ENCODE measurements at regions not wholly inside any gene's neighbourhood (a gene's known extent, or its start where the extent isn't known, plus 50 kb on each side); places are given as distances from the start of the nearest gene placed in this dataset.

DNA sequence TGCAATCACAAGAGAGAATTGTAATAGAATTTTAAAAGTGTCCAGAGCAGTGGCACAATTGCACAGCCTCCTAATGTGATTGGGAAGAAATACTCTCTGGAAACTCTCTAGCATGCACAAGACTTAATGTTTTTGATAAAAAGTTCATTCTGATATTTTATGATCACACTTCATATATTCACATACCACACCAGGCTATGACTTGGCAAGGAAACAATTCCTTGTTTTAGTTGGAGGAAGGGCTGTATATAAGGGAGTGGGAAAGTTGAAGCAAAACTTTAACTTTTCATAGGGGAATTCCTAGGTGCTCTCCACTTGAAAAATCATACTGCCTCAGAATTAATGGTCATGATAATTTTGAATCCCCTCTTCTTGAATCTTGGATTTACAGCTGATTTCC is 61.5 kb upstream of the ASB17 start:
- Histone ChIP-seq H3K4me3 (ENCODE audit: insufficient read depth, low read length, poor library complexity, severe bottlenecking) (no peak overlapping the region), H3K9me3 (ENCODE audit: insufficient read depth, low read length) (no peaks in the 10 kb centered on the region), H4K20me1 (ENCODE audit: low read depth, low read length) (no peaks in the 10 kb centered on the region), H3K9ac (ENCODE audit: low read length) (no peak overlapping the region), H3K27ac (ENCODE audit: low read depth, low read length) (no peak overlapping the region), H3K9me2 (replicated peaks; ENCODE audit: insufficient read depth, low read length) (no peaks in the 10 kb centered on the region), H3K36me3 (ENCODE audit: low read length) (no peaks in the 10 kb centered on the region), H2AFZ (ENCODE audit: low read depth, low read length, severe bottlenecking) (no peak overlapping the region), H3K27me3 (ENCODE audit: low read length) (no peaks in the 10 kb centered on the region), H3F3A (ENCODE audit: insufficient read depth) (no peaks in the 10 kb centered on the region), H3K4me2 (ENCODE audit: low read depth, low read length, poor library complexity, severe bottlenecking) (no peak overlapping the region), H3K79me2 (ENCODE audit: insufficient read depth, low read length) (no peaks in the 10 kb centered on the region)
- TF ChIP-seq, protein P1, sequence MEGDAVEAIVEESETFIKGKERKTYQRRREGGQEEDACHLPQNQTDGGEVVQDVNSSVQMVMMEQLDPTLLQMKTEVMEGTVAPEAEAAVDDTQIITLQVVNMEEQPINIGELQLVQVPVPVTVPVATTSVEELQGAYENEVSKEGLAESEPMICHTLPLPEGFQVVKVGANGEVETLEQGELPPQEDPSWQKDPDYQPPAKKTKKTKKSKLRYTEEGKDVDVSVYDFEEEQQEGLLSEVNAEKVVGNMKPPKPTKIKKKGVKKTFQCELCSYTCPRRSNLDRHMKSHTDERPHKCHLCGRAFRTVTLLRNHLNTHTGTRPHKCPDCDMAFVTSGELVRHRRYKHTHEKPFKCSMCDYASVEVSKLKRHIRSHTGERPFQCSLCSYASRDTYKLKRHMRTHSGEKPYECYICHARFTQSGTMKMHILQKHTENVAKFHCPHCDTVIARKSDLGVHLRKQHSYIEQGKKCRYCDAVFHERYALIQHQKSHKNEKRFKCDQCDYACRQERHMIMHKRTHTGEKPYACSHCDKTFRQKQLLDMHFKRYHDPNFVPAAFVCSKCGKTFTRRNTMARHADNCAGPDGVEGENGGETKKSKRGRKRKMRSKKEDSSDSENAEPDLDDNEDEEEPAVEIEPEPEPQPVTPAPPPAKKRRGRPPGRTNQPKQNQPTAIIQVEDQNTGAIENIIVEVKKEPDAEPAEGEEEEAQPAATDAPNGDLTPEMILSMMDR (IDR thresholded peaks at IDR 0.05; ENCODE audit: insufficient read depth, low read length, poor library complexity, severe bottlenecking) = no peak
- no peak for TF ChIP-seq EZH2phosphoT487 (conservative IDR thresholded peaks at IDR 0.05; ENCODE audit: low read length)

DNA sequence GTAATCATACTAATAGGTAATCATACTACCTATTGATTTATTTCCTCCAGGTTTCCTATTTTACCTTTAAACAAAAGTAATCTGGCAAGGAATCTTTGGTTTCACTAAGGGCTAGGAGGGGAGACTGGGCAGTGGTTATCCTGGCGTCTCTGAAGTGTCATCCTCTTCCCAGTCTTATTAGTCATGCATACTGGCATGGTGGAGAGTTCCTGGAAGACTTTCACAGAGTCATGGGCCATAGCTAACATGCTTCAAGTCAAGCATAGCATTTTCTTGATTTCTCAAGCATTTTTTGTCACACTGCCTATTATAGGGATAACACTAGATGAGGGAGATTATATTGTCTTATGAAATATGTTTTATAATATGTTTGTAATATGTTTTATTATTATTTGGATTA is 64.0 kb upstream of the ASB17 start:
- H3K9me3 ChIP-seq (ENCODE audit: insufficient read depth, low read length) = no peaks in the 10 kb centered on the region
- no peaks in the 10 kb centered on the region for H3K9me2 ChIP-seq (replicated peaks; ENCODE audit: insufficient read depth, low read length)
- H3K27ac ChIP-seq (ENCODE audit: low read depth, low read length) = no peak overlapping the region
- no peaks in the 10 kb centered on the region for H3K36me3 ChIP-seq (ENCODE audit: low read length)
- no peaks in the 10 kb centered on the region for H4K20me1 ChIP-seq (ENCODE audit: low read depth, low read length)
- no peak overlapping the region for H3K4me3 ChIP-seq (ENCODE audit: insufficient read depth, low read length, poor library complexity, severe bottlenecking)
- no peaks in the 10 kb centered on the region for H3K27me3 ChIP-seq (ENCODE audit: low read length)
- no peaks in the 10 kb centered on the region for H3F3A ChIP-seq (ENCODE audit: insufficient read depth)
- no peak overlapping the region for H2AFZ ChIP-seq (ENCODE audit: low read depth, low read length, severe bottlenecking)
- no peak overlapping the region for H3K4me2 ChIP-seq (ENCODE audit: low read depth, low read length, poor library complexity, severe bottlenecking)
- TF ChIP-seq EZH2phosphoT487 (conservative IDR thresholded peaks at IDR 0.05; ENCODE audit: low read length) = no peak
- TF ChIP-seq, protein P1 (IDR thresholded peaks at IDR 0.05; ENCODE audit: insufficient read depth, low read length, poor library complexity, severe bottlenecking) = no peak
- no peak overlapping the region for H3K9ac ChIP-seq (ENCODE audit: low read length)
- no peaks in the 10 kb centered on the region for H3K79me2 ChIP-seq (ENCODE audit: insufficient read depth, low read length)

GRCh38 chr1:75999034-75999433 is 66.8 kb upstream of the ASB17 start:
- no peaks in the 10 kb centered on the region for H3K36me3 ChIP-seq (ENCODE audit: low read length)
- no peak overlapping the region for H2AFZ ChIP-seq (ENCODE audit: low read depth, low read length, severe bottlenecking)
- no peak overlapping the region for H3K4me2 ChIP-seq (ENCODE audit: low read depth, low read length, poor library complexity, severe bottlenecking)
- H3K9me2 ChIP-seq (replicated peaks; ENCODE audit: insufficient read depth, low read length) = no peaks in the 10 kb centered on the region
- H3K9ac ChIP-seq (ENCODE audit: low read length) = no peak overlapping the region
- no peaks in the 10 kb centered on the region for H4K20me1 ChIP-seq (ENCODE audit: low read depth, low read length)
- no peaks in the 10 kb centered on the region for H3K79me2 ChIP-seq (ENCODE audit: insufficient read depth, low read length)
- no peaks in the 10 kb centered on the region for H3K9me3 ChIP-seq (ENCODE audit: insufficient read depth, low read length)
- no peaks in the 10 kb centered on the region for H3F3A ChIP-seq (ENCODE audit: insufficient read depth)
- H3K27me3 ChIP-seq (ENCODE audit: low read length) = no peaks in the 10 kb centered on the region
- no peak overlapping the region for H3K27ac ChIP-seq (ENCODE audit: low read depth, low read length)
- TF ChIP-seq, protein P1 (IDR thresholded peaks at IDR 0.05; ENCODE audit: insufficient read depth, low read length, poor library complexity, severe bottlenecking) = no peak
- TF ChIP-seq EZH2phosphoT487 (conservative IDR thresholded peaks at IDR 0.05; ENCODE audit: low read length) = no peak
- H3K4me3 ChIP-seq (ENCODE audit: insufficient read depth, low read length, poor library complexity, severe bottlenecking) = no peak overlapping the region
